GM18867 (cell line): ENCODE measurements at regions not wholly inside any gene's neighbourhood (a gene's known extent, or its start where the extent isn't known, plus 50 kb on each side); places are given as distances from the start of the nearest gene placed in this dataset.

Experiments used
- ATAC-seq: cut with Tn5 transposase; IDR thresholded peaks from one replicate; pipeline ENCODE4 v1.9.1; 2021; ENCODE audit warnings: mild to moderate bottlenecking, moderate library complexity; ENCODE audit not compliant: unreplicated experiment

GRCh38 chr6:54056105-54056504 is 55.1 kb upstream of the MLIP start:
- ATAC-seq: no peak

DNA sequence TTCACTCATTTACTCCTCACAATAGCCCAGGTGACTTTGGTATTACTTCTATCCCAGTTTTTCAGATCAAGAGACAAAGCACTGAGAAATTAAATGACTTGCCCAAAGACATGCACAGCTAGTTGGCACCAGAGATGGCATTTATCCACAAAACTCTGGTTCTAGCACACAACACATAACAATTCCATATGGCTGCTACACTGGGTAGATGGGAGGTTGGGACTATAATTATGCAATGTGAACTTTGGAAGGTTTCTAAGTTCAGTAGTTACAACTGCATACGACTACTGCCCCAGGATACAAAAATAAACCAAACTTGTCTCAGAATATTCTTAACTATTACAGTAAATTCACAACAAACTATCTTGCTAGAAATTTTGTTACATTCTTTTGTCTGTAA is 54.2 kb upstream of the MLIP start:
- no peak for ATAC-seq

GRCh38 chr6:54058236-54058635 is 53.0 kb upstream of the MLIP start:
- ATAC-seq: no peak

- ATAC-seq: no peak
These were observed 51.6 kb upstream of the MLIP start for GRCh38 chr6:54059683-54060082.

- ATAC-seq: no peak
These were observed 51.0 kb upstream of the MLIP start for GRCh38 chr6:54060286-54060685.
